ENCODE measurements at regions not wholly inside any gene's neighbourhood (a gene's known extent, or its start where the extent isn't known, plus 50 kb on each side); places are given as distances from the start of the nearest gene placed in this dataset.

- Histone ChIP-seq H3K4me3 (no peak overlapping the region), H4K20me1 (ENCODE audit: control insufficient read depth, insufficient read depth) (no peaks in the 10 kb centered on the region), H3K27me3 (replicated peaks in 1 of 2; ENCODE audit: control insufficient read depth in 2 of 2, insufficient read depth in 2 of 2, low read length in 1 of 2) (peaks cover 0 to 1% of the 10 kb centered on the region in 2 experiments; a peak in 2 of 4 replicates), H3K79me2 (ENCODE audit: control insufficient read depth, insufficient read depth, low read length) (no peaks in the 10 kb centered on the region), H3K4me2 (ENCODE audit: control insufficient read depth, insufficient read depth) (no peak overlapping the region), H2AFZ (ENCODE audit: control insufficient read depth, low read depth, low read length) (no peak overlapping the region), H3K4me1 (ENCODE audit: control insufficient read depth, insufficient read depth, low read length) (no peaks in the 10 kb centered on the region), H3K27ac (ENCODE audit: control insufficient read depth, insufficient read depth) (no peak overlapping the region), H3K36me3 (ENCODE audit: control insufficient read depth in 2 of 2, insufficient read depth in 2 of 2, low read length in 1 of 2) (no peaks in the 10 kb centered on the region), H3K9ac (ENCODE audit: control insufficient read depth, insufficient read depth, low read length) (no peak overlapping the region), H3K9me3 (replicated peaks; ENCODE audit: control insufficient read depth, insufficient read depth, low read length) (no peaks in the 10 kb centered on the region)
- no peak for DNase-seq (ENCODE audit: low read depth, low spot score)
- intact Hi-C loops (cut with micrococcal nuclease; ENCODE audit: unreplicated experiment) = no loop called here
- TF ChIP-seq IKZF2 (IDR thresholded peaks at IDR 0.05) (no peak), CREB1 (IDR thresholded peaks at IDR 0.05; ENCODE audit: low read depth) (no peak), HSF1 (IDR thresholded peaks at IDR 0.05; ENCODE audit: low read depth, low read length) (no peak), WRNIP1 (IDR thresholded peaks at IDR 0.05; ENCODE audit: borderline replicate concordance, low read depth, low read length) (no peak)
- in situ Hi-C loops (cut with MboI) = no loop called here
- ChIA-PET SMC1A (ENCODE audit: uncharacterized antibody, unreplicated experiment) (no interaction called here), CTCF (no interaction called here), POLR2A (no interaction called here), RAD21 (ENCODE audit: unreplicated experiment) (interaction anchor here (0.7 kb wide), 1 partner anchor 55 kb away, joined by 3 read pairs; no protein-coding TSS in a partner anchor)
- FAIRE-seq = no peak
- 0% methylated on average over 2 of the region's 2 CpGs for WGBS (ENCODE audit: insufficient coverage, insufficient replicate concordance, low lambda C conversion rate, missing lambda C conversion rate)
- BruUV-seq (replicated peaks) = no TSS peak
- no peak for ATAC-seq
Observed at GRCh38 chr5:133681896-133682295, 69.6 kb upstream of the FSTL4 start.

- Histone ChIP-seq H2AFZ (ENCODE audit: control insufficient read depth, low read depth, low read length) (no peak overlapping the region), H4K20me1 (ENCODE audit: control insufficient read depth, insufficient read depth) (no peaks in the 10 kb centered on the region), H3K9ac (ENCODE audit: control insufficient read depth, insufficient read depth, low read length) (no peak overlapping the region), H3K4me3 (no peak overlapping the region), H3K79me2 (ENCODE audit: control insufficient read depth, insufficient read depth, low read length) (no peaks in the 10 kb centered on the region), H3K4me2 (ENCODE audit: control insufficient read depth, insufficient read depth) (no peak overlapping the region), H3K36me3 (ENCODE audit: control insufficient read depth in 2 of 2, insufficient read depth in 2 of 2, low read length in 1 of 2) (no peaks in the 10 kb centered on the region), H3K27me3 (replicated peaks in 1 of 2; ENCODE audit: control insufficient read depth in 2 of 2, insufficient read depth in 2 of 2, low read length in 1 of 2) (peaks cover 0 to 1% of the 10 kb centered on the region in 2 experiments; a peak in 2 of 4 replicates), H3K4me1 (ENCODE audit: control insufficient read depth, insufficient read depth, low read length) (no peaks in the 10 kb centered on the region), H3K27ac (ENCODE audit: control insufficient read depth, insufficient read depth) (no peak overlapping the region), H3K9me3 (replicated peaks; ENCODE audit: control insufficient read depth, insufficient read depth, low read length) (no peaks in the 10 kb centered on the region)
- SMC1A ChIA-PET (ENCODE audit: uncharacterized antibody, unreplicated experiment) = no interaction called here
- intact Hi-C loops (cut with micrococcal nuclease; ENCODE audit: unreplicated experiment) = no loop called here
- 17% methylated on average over 12 of the region's 12 CpGs for WGBS (ENCODE audit: insufficient coverage, insufficient replicate concordance, low lambda C conversion rate, missing lambda C conversion rate)
- DNase-seq (ENCODE audit: low read depth, low spot score) = no peak
- FAIRE-seq = no peak
- POLR2A ChIA-PET = interaction anchor here (0.5 kb wide), 1 partner anchor 450 kb away, joined by 3 read pairs; no protein-coding TSS in a partner anchor
- RAD21 ChIA-PET (ENCODE audit: unreplicated experiment) = no interaction called here
- ATAC-seq = no peak
- in situ Hi-C loops (cut with MboI) = no loop called here
- BruUV-seq (replicated peaks) = no TSS peak
- CTCF ChIA-PET = interaction anchor here (0.5 kb wide), 1 partner anchor 21 kb away, joined by 3 read pairs; no protein-coding TSS in a partner anchor
- TF ChIP-seq CHD4 (IDR thresholded peaks at IDR 0.05) = no peak
Observed at GRCh38 chr5:133680830-133681565, 68.7 kb upstream of the FSTL4 start.
